HEK293T (cell line): ENCODE measurements at regions not wholly inside any gene's neighbourhood (a gene's known extent, or its start where the extent isn't known, plus 50 kb on each side); places are given as distances from the start of the nearest gene placed in this dataset.

Source experiments
- CTCF ChIA-PET: fragments of 350-600 bp; formaldehyde crosslinking; extraction: SDS; loops from one replicate; lab custom pipeline; 2021; ENCODE audit warnings: antibody characterized with exemption, inconsistent platforms; lab: Yijun Ruan, JAX
- POLR2A ChIA-PET: fragments of 350-600 bp; formaldehyde crosslinking; extraction: SDS; loops from one replicate; lab custom pipeline; 2020; ENCODE audit warnings: antibody characterized with exemption, inconsistent platforms; lab: Yijun Ruan, JAX
- DNase-seq: peaks from one replicate; pipeline ENCODE4 v3.0.0; 2012; ENCODE audit warnings: mixed read lengths; ENCODE audit errors: extremely low spot score
- ARNT ChIP-seq: fragments of 450-650 bp; IDR thresholded peaks from 2 replicates; pipeline ENCODE4 v1.6.1; 2017; ENCODE audit warnings: mild to moderate bottlenecking
- BHLHE40 ChIP-seq: fragments of 450-650 bp; IDR thresholded peaks from 2 replicates; pipeline ENCODE4 v1.6.1; 2016; ENCODE audit warnings: mild to moderate bottlenecking, moderate library complexity, borderline replicate concordance
- CTBP1 ChIP-seq: fragments of 450-650 bp; IDR thresholded peaks from 2 replicates; pipeline ENCODE4 v1.6.1; 2016; ENCODE audit warnings: borderline replicate concordance
- ELF4 ChIP-seq: fragments of 450-650 bp; IDR thresholded peaks from 2 replicates; pipeline ENCODE4 v1.6.1; 2017; ENCODE audit warnings: antibody characterized with exemption
- FOXA1 ChIP-seq: fragments of 450-650 bp; IDR thresholded peaks from 2 replicates; pipeline ENCODE4 v1.6.1; 2016; ENCODE audit warnings: mild to moderate bottlenecking
- FOXK2 ChIP-seq: fragments of 450-650 bp; IDR thresholded peaks from 2 replicates; pipeline ENCODE4 v1.6.1; 2016; ENCODE audit warnings: mild to moderate bottlenecking
- FOXM1 ChIP-seq: fragments of 450-650 bp; IDR thresholded peaks from 2 replicates; pipeline ENCODE4 v1.6.1; 2017; ENCODE audit warnings: mild to moderate bottlenecking, borderline replicate concordance
- HDGF ChIP-seq: fragments of 450-650 bp; IDR thresholded peaks from 2 replicates; pipeline ENCODE4 v1.6.1; 2017; ENCODE audit warnings: antibody characterized with exemption, borderline replicate concordance
- L3MBTL2 ChIP-seq: fragments of 450-650 bp; conservative IDR thresholded peaks from 2 replicates; pipeline ENCODE4 v1.6.1; 2016; ENCODE audit warnings: mild to moderate bottlenecking
- LEF1 ChIP-seq: fragments of 450-650 bp; IDR thresholded peaks from 2 replicates; pipeline ENCODE4 v1.6.1; 2017; ENCODE audit warnings: mild to moderate bottlenecking, borderline replicate concordance
- NFRKB ChIP-seq: fragments of 450-650 bp; IDR thresholded peaks from 2 replicates; pipeline ENCODE4 v1.6.1; 2016; ENCODE audit warnings: mild to moderate bottlenecking, moderate library complexity
- SP1 ChIP-seq: fragments of 450-650 bp; IDR thresholded peaks from 2 replicates; pipeline ENCODE4 v1.6.1; 2017
- SUZ12 ChIP-seq: fragments of 450-650 bp; IDR thresholded peaks from 2 replicates; pipeline ENCODE4 v1.6.1; 2016; ENCODE audit warnings: mild to moderate bottlenecking
- TARDBP ChIP-seq: fragments of 450-650 bp; IDR thresholded peaks from 2 replicates; pipeline ENCODE4 v1.6.1; 2016
- ZNF384 ChIP-seq: fragments of 450-650 bp; IDR thresholded peaks from 2 replicates; pipeline ENCODE4 v1.6.1; 2016
- TF ChIP-seq, protein P1 (sequence below): fragments of 450-650 bp; IDR thresholded peaks from 2 replicates; pipeline ENCODE4 v1.6.1; 2016

DNA sequence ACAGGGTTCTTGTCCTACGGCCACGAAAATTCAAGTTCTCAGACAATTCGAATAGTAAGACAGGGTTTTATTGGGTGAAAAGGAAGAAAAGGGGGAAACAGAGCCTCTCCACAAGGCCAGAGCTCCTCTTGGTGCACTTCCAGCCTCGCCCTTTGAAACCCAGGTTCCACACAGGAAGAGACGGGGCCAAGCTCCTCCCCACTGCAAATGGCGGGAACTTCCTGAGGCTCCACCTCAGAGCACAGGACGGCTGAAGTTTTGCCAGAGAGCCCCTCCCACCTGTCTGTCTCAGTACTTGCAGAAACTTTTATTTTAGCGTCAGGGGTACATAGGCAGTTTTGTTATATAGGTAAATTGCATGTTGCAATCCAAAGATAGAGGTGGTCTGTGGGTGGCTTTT, 165.7 kb upstream of the CDH8 start:
- POLR2A ChIA-PET, result no interaction called here
- DNase-seq, result no peak
- TF ChIP-seq FOXM1 (no peak), LEF1 (no peak), SP1 (no peak), HDGF (no peak), FOXK2 (no peak), L3MBTL2 (no peak), FOXA1 (no peak), SUZ12 (no peak), CTBP1 (no peak), ZNF384 (no peak)
- CTCF ChIA-PET, result no interaction called here

DNA sequence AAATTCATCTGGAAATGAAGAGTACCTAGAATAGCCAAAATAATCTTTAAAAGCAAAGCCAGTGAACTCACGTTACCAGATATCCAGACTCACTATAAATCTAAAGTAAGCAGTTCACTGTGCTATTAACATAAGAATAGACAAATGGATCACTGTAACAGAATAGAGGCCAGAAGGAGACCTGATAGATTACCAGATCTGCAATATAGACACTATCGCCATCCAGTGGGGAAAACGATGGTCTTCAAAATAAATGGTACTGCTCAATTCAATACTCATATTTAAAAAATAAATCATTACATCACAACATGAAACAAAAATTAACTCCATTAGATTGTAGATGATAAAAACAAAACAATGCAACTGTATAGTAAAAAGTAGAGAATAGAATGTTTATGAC, 158.6 kb upstream of the CDH8 start:
- POLR2A ChIA-PET, result no interaction called here
- CTCF ChIA-PET, result no interaction called here
- no peak for DNase-seq
- no peak for TF ChIP-seq SP1
- no peak for TF ChIP-seq ZNF384
- TF ChIP-seq NFRKB, result no peak
- no peak for TF ChIP-seq SUZ12
- no peak for TF ChIP-seq L3MBTL2
- no peak for TF ChIP-seq TARDBP
- TF ChIP-seq HDGF, result no peak
- no peak for TF ChIP-seq ELF4
- TF ChIP-seq FOXK2, result no peak
- TF ChIP-seq FOXM1, result no peak
- no peak for TF ChIP-seq CTBP1
- no peak for TF ChIP-seq FOXA1
- TF ChIP-seq, protein P1, sequence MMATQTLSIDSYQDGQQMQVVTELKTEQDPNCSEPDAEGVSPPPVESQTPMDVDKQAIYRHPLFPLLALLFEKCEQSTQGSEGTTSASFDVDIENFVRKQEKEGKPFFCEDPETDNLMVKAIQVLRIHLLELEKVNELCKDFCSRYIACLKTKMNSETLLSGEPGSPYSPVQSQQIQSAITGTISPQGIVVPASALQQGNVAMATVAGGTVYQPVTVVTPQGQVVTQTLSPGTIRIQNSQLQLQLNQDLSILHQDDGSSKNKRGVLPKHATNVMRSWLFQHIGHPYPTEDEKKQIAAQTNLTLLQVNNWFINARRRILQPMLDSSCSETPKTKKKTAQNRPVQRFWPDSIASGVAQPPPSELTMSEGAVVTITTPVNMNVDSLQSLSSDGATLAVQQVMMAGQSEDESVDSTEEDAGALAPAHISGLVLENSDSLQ, result no peak
- TF ChIP-seq LEF1, result no peak
- TF ChIP-seq BHLHE40, result no peak
- TF ChIP-seq ARNT, result no peak

DNA sequence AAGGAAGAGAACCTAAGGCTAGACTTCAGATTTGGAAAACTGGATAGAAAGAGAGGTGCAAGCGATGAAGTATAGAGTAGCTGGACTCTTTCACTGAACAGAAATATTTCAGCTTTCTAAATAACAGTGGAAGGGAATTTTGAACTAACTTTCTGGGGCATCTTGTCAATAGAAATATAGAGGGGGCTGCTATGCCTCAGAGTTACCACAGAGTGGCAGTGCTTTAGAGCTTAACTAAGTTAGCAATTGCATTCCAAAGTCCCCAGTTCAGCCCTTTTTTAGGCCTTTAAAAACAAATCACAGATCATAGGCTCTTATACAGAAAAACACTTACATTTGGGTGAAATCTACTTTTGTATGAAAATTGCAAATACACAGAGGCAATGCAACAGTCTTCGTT, 154.2 kb upstream of the CDH8 start:
- POLR2A ChIA-PET, result no interaction called here
- TF ChIP-seq SP1 (no peak), ELF4 (no peak), TARDBP (no peak), BHLHE40 (no peak), SUZ12 (no peak)
- TF ChIP-seq, protein P1, result no peak
- CTCF ChIA-PET, result no interaction called here
- DNase-seq, result no peak

DNA sequence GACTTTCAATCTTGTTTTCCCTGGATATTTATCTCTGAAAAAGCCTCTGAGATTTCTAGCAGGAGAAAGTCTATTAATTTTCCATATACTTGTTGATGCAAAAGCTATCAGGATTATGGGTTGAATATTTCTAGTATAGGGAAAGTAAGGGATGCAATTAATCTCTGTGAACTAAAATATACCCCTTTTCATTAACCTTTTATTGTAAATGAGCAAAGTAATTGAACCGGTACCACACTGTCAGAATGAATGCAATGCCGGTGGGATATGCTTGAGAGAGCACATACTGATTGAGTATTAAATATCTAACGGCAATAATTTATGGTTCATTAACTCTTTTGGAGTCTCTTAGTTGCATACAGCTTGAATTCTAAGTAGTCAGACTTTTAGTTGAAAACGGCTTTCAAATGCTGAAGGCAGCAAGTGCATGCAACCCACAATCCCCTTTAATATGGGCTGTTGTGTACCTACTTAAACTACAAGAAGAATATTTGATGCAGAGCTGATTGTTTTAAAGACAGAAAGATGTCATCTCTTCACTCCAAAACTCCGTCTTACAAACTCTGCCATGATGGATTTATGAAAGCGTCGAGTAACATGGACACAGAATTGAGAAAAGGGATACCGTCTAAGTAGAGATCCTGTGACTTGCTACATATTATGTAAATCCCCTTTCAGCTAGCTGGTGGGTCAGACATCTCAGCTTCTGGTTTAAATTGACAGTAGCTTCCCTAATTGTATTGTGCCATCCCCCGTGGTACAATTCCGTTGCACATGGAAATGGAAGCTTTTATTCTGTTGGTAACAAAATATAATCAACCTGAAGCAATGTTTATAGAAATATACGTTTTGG, 141.3 kb upstream of the CDH8 start:
- POLR2A ChIA-PET, result no interaction called here

DNA sequence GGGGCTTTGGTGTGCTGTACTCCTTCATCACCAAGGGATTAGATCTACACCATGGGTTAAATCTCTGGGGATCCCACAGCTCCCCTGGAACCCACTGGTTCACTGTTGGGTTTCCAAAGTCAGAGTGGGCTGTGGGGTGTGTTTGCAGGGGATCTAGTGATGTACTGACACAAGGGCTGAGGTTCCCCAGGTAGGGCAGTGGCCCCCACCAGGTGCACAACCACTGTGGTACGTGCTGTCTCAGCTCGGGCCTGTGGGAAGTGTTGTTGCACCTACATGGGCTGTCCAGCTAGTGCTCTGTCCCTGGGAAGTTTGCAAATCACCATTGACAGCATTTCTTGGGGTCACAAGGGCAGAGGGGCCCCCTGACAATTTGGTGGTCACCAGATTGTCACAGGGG, 134.4 kb upstream of the CDH8 start:
- POLR2A ChIA-PET, result no interaction called here
- TF ChIP-seq CTBP1 (no peak), FOXA1 (no peak), BHLHE40 (no peak), FOXK2 (no peak), SP1 (no peak), TARDBP (no peak), ELF4 (no peak), FOXM1 (no peak), L3MBTL2 (no peak), HDGF (no peak), ZNF384 (no peak), ARNT (no peak), LEF1 (no peak)
- TF ChIP-seq, protein P1, result no peak
- CTCF ChIA-PET, result no interaction called here
- no peak for DNase-seq

More for the DNA sequence above, 141.3 kb upstream of the CDH8 start:
- DNase-seq, result no peak
- CTCF ChIA-PET, result no interaction called here
- TF ChIP-seq, protein P1, result no peak
- no peak for TF ChIP-seq TARDBP

DNA sequence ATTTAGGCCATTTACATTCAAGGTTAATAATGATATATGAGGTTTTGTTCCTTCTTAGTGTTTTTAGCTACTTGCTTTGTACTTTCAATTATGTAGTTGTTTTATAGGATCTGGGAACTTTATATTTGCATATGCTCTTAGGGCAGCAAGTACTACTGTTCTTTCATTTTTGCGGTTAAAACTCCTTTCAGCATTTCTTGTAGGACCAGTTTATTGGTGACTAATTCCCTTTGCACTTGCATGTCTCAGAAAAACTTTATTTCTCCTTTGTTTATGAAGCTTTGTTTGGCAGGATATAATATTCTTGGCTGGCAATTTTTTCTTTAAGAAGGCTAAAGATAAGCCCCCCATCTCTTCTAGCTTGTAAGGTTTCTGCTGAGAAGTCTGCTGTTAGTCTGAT, 131.3 kb upstream of the CDH8 start:
- ChIA-PET CTCF (no interaction called here), POLR2A (no interaction called here)
- no peak for TF ChIP-seq LEF1
- TF ChIP-seq BHLHE40, result no peak
- TF ChIP-seq NFRKB, result no peak
- no peak for TF ChIP-seq ELF4
- DNase-seq, result no peak
